MCF 10A (cell line): ENCODE measurements at regions not wholly inside any gene's neighbourhood (a gene's known extent, or its start where the extent isn't known, plus 50 kb on each side); places are given as distances from the start of the nearest gene placed in this dataset.

Source experiments
- BruUV-seq: library from RNA; stranded (reverse); fragments of 400-500 nt; replicated peaks from 2 replicates; lab custom pipeline; 2021; lab: Mats Ljungman, UMichigan
- CTCF ChIA-PET: fragments of 300-600 bp; sonication (Branson Sonifier 250); formaldehyde crosslinking; extraction: SDS; loops from one replicate; lab custom pipeline; 2021; ENCODE audit warnings: antibody characterized with exemption, inconsistent platforms; lab: Yijun Ruan, JAX
- POLR2A ChIA-PET: fragments of 300-600, 350-650 bp; sonication (Branson Sonifier 250); formaldehyde crosslinking; extraction: SDS; loops from one replicate; lab custom pipeline; 2020; ENCODE audit warnings: antibody characterized with exemption, inconsistent platforms; lab: Yijun Ruan, JAX
- DNase-seq: peaks from one replicate; pipeline ENCODE4 v3.0.0-alpha.2; 2018; ENCODE audit not compliant: unreplicated experiment
- H3K27ac Mint-ChIP-seq: one replicate; pipeline ENCODE4 v1.8.0; 2022; ENCODE audit warnings: mild to moderate bottlenecking, low read depth, mixed read lengths; ENCODE audit not compliant: unreplicated experiment
- H3K27me3 Mint-ChIP-seq: one replicate; pipeline ENCODE4 v1.8.0; 2022; ENCODE audit warnings: mixed read lengths; ENCODE audit not compliant: insufficient read depth, unreplicated experiment
- H3K36me3 Mint-ChIP-seq: one replicate; pipeline ENCODE4 v1.8.0; 2022; ENCODE audit warnings: mild to moderate bottlenecking, moderate library complexity, mixed read lengths; ENCODE audit not compliant: insufficient read depth, unreplicated experiment
- H3K4me1 Mint-ChIP-seq: one replicate; pipeline ENCODE4 v1.8.0; 2022; ENCODE audit warnings: mixed read lengths; ENCODE audit not compliant: insufficient read depth, unreplicated experiment
- H3K4me3 Mint-ChIP-seq: one replicate; pipeline ENCODE4 v1.8.0; 2022; ENCODE audit warnings: mild to moderate bottlenecking, moderate library complexity, mixed read lengths; ENCODE audit not compliant: unreplicated experiment
- H3K9me3 Mint-ChIP-seq: one replicate; pipeline ENCODE4 v1.8.0; 2022; ENCODE audit warnings: mixed read lengths; ENCODE audit not compliant: unreplicated experiment
- CTCF ChIP-seq: fragments of 200-600 bp; IDR thresholded peaks from one replicate; pipeline ENCODE4 v1.8.0; 2022; ENCODE audit warnings: antibody characterized with exemption, mild to moderate bottlenecking; ENCODE audit not compliant: unreplicated experiment
- intact Hi-C: fragments of 100-400 bp; cut with micrococcal nuclease; formaldehyde crosslinking; loops from 2 replicates; pipeline ENCODE4 v1.14.1; 2022

DNA sequence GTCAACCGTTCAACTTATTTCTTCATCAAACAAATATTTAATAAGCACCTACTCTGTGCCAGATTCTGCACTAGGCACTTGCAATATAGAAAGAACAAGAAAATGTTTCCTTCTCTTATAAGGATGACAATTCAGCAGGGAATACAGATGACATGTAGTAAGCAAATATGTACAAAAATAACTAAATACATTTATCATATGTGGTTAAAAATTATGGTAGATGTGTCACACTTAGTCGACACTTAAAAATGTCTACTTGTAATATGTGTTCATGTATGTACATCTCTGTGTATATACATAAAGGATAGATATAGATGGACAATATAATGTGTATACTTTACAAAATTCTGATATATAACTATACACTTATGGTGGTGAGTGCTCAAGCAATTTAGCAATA is 417.0 kb upstream of the MEF2C start:
- DNase-seq = no peak
- H3K4me3 Mint-ChIP-seq = no peak overlapping the region
- ChIA-PET POLR2A (no interaction called here), CTCF (no interaction called here)
- H3K27ac Mint-ChIP-seq = no peak overlapping the region
- no TSS peak for BruUV-seq
- no peaks in the 10 kb centered on the region for H3K27me3 Mint-ChIP-seq
- H3K4me1 Mint-ChIP-seq = no peaks in the 10 kb centered on the region
- TF ChIP-seq CTCF = no peak
- intact Hi-C loops = no loop called here
- no peaks in the 10 kb centered on the region for H3K9me3 Mint-ChIP-seq
- peaks cover 5% of the 10 kb centered on the region for H3K36me3 Mint-ChIP-seq

DNA sequence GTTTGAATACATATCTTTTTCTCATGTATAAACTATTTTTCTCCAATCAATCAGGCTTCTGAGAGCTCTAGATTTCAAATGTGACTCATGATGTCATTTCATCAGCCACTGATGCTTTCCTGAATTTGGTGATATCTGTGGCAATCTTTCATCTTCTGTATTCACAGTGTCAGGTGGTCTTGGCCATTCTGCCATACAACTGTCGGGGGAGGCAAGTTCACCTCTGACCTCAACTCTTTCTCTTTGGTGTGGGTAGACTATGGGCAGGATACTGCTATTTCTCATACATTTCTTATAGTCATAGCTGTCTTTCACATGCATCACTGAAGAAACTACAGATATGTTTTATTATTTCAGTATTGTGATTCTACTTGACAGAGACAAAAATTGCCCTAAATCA is 414.1 kb upstream of the MEF2C start:
- H3K4me3 Mint-ChIP-seq = no peak overlapping the region

GRCh38 chr5:89293810-89294209 is 410.8 kb upstream of the MEF2C start:
- no TSS peak for BruUV-seq

More for the DNA sequence above, 414.1 kb upstream of the MEF2C start:
- no TSS peak for BruUV-seq
- intact Hi-C loops = no loop called here
- no peaks in the 10 kb centered on the region for H3K27me3 Mint-ChIP-seq
- ChIA-PET CTCF (no interaction called here), POLR2A (no interaction called here)
- peaks cover 5% of the 10 kb centered on the region for H3K36me3 Mint-ChIP-seq
- H3K27ac Mint-ChIP-seq = no peak overlapping the region
- no peaks in the 10 kb centered on the region for H3K9me3 Mint-ChIP-seq
- peaks cover 12% of the 10 kb centered on the region for H3K4me1 Mint-ChIP-seq
- no peak for TF ChIP-seq CTCF
- DNase-seq = no peak

DNA sequence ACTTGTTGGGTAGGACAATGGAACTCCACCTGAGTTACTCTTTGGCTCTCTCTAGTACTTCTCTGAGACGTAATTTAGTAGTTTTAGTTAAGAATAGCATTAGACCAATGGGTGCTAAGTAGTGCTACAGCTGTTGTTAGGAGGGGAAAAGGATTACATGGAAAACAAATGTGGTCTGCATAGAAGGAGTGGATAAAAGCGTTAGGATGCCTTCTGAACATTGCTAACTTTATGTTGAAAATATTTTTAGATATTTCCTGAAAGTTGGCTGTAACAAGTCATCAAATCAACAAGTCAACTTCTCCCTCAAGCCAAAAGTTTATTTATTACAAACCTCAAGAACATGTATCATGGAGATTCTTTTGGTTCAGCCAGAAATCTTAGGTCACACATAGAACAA is 409.5 kb upstream of the MEF2C start:
- intact Hi-C loops = no loop called here
- DNase-seq = no peak
- TF ChIP-seq CTCF = no peak
- BruUV-seq = no TSS peak
- ChIA-PET CTCF (no interaction called here), POLR2A (no interaction called here)
- Mint-ChIP-seq H3K27me3 (no peaks in the 10 kb centered on the region), H3K27ac (no peak overlapping the region), H3K9me3 (no peaks in the 10 kb centered on the region), H3K36me3 (peaks cover 5% of the 10 kb centered on the region), H3K4me3 (no peak overlapping the region), H3K4me1 (peaks cover 12% of the 10 kb centered on the region)

More at GRCh38 chr5:89293810-89294209, 410.8 kb upstream of the MEF2C start:
- TF ChIP-seq CTCF = no peak
- Mint-ChIP-seq H3K4me1 (peaks cover 12% of the 10 kb centered on the region), H3K4me3 (no peak overlapping the region), H3K27ac (peak overlapping the region; percentile 9), H3K9me3 (no peaks in the 10 kb centered on the region), H3K27me3 (no peaks in the 10 kb centered on the region), H3K36me3 (peaks cover 5% of the 10 kb centered on the region)
- CTCF ChIA-PET = no interaction called here
- no peak for DNase-seq
- POLR2A ChIA-PET = no interaction called here
- intact Hi-C loops = no loop called here
